ENCODE measurements at regions not wholly inside any gene's neighbourhood (a gene's known extent, or its start where the extent isn't known, plus 50 kb on each side); places are given as distances from the start of the nearest gene placed in this dataset.
"Not testable (repeated sequence)": the region's sequence is repeated elsewhere in the genome, so short reads cannot be mapped to it uniquely, and the experiment has no call there.

DNA sequence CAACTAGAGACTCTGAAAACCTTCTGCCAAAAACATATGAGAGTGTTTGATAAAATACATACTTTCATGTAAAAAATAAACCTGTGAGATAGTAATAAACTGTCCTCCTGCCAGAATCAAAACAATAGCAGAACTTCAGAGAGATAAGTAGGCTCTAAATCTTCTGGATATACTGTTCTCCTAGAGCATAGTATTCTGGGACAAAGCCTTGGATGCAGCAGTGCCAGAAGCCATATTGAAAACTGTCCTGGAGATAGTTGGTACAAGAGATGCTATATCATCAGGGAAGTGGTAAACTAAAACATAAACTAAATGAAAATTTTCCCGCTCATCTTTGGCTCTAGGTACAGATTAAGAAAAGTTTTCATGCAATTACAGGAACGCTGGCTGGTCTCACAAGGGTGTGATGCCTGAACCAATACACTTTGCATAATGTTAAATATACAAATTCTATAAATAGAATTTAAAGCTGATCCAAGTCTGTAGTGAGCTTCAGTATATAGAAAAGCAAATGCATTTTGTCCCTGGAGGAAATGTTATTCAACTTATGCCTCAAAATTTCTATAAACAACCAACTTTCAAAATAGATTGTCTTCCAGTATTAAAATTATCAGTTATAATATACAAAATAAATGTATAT, 355.6 kb downstream of the ADAMTS20 start:
- Histone ChIP-seq H3K27me3 (ENCODE audit: control insufficient read depth, extremely low read depth, insufficient read depth, low read length) (no peaks in the 10 kb centered on the region), H3K4me1 (ENCODE audit: control insufficient read depth, extremely low read depth, insufficient read depth, low read length) (no peaks in the 10 kb centered on the region), H3K4me2 (ENCODE audit: control insufficient read depth, extremely low read depth, insufficient read depth, low read depth, low read length) (no peak overlapping the region), H3K9me3 (ENCODE audit: control insufficient read depth, low read depth, low read length) (no peaks in the 10 kb centered on the region), H3K79me2 (ENCODE audit: control insufficient read depth, insufficient read depth, low read length) (no peaks in the 10 kb centered on the region), H4K20me1 (ENCODE audit: control insufficient read depth, extremely low read depth, insufficient read depth, low read length) (no peaks in the 10 kb centered on the region), H3K27ac (ENCODE audit: control insufficient read depth, insufficient read depth, low read length) (no peak overlapping the region), H3K4me3 (ENCODE audit: control insufficient read depth in 2 of 3, extremely low read depth in 1 of 3, insufficient read depth in 2 of 3, low read depth in 1 of 3, low read length in 3 of 3) (no peak overlapping the region), H3K9me1 (ENCODE audit: control insufficient read depth, extremely low read depth, insufficient read depth, low read length) (no peaks in the 10 kb centered on the region), H3K9ac (ENCODE audit: control insufficient read depth, extremely low read depth, insufficient read depth, low read length) (no peak overlapping the region), H2AFZ (ENCODE audit: control insufficient read depth, low read length) (no peak overlapping the region), H3K36me3 (ENCODE audit: control insufficient read depth in 2 of 2, extremely low read depth in 1 of 2, insufficient read depth in 2 of 2, low read length in 2 of 2) (no peaks in the 10 kb centered on the region)
- dilution Hi-C loops (cut with MboI; ENCODE audit: extremely low pct_ligation_motif_present, low sequenced_read_pairs) = no loop called here
- DNase-seq (ENCODE audit: low read depth, low spot score) (no peak), FAIRE-seq (no peak)
- TF ChIP-seq EZH2 (IDR thresholded peaks at IDR 0.05; ENCODE audit: low read length) (no peak), CTCF (optimal IDR thresholded peaks at IDR 0.05 in 1 of 3, IDR thresholded peaks at IDR 0.05 in 1 of 3, conservative IDR thresholded peaks at IDR 0.05 in 1 of 3; ENCODE audit: extremely low read depth in 1 of 3, insufficient read depth in 2 of 3, low read length in 3 of 3) (no peak)

- H3K9ac ChIP-seq (ENCODE audit: control insufficient read depth, extremely low read depth, insufficient read depth, low read length); H3K4me1 ChIP-seq (ENCODE audit: control insufficient read depth, extremely low read depth, insufficient read depth, low read length); H3K9me3 ChIP-seq (ENCODE audit: control insufficient read depth, low read depth, low read length); dilution Hi-C loops (cut with MboI; ENCODE audit: extremely low pct_ligation_motif_present, low sequenced_read_pairs); H3K79me2 ChIP-seq (ENCODE audit: control insufficient read depth, insufficient read depth, low read length); H3K27ac ChIP-seq (ENCODE audit: control insufficient read depth, insufficient read depth, low read length); H4K20me1 ChIP-seq (ENCODE audit: control insufficient read depth, extremely low read depth, insufficient read depth, low read length); H2AFZ ChIP-seq (ENCODE audit: control insufficient read depth, low read length); H3K36me3 ChIP-seq (ENCODE audit: control insufficient read depth in 2 of 2, extremely low read depth in 1 of 2, insufficient read depth in 2 of 2, low read length in 2 of 2); H3K9me1 ChIP-seq (ENCODE audit: control insufficient read depth, extremely low read depth, insufficient read depth, low read length); H3K4me3 ChIP-seq (ENCODE audit: control insufficient read depth in 2 of 3, extremely low read depth in 1 of 3, insufficient read depth in 2 of 3, low read depth in 1 of 3, low read length in 3 of 3); H3K4me2 ChIP-seq (ENCODE audit: control insufficient read depth, extremely low read depth, insufficient read depth, low read depth, low read length); H3K27me3 ChIP-seq (ENCODE audit: control insufficient read depth, extremely low read depth, insufficient read depth, low read length); DNase-seq (ENCODE audit: low read depth, low spot score); FAIRE-seq: not testable (repeated sequence)
These were observed 358.9 kb downstream of the ADAMTS20 start for GRCh38 chr12:43193096-43193495.

DNA sequence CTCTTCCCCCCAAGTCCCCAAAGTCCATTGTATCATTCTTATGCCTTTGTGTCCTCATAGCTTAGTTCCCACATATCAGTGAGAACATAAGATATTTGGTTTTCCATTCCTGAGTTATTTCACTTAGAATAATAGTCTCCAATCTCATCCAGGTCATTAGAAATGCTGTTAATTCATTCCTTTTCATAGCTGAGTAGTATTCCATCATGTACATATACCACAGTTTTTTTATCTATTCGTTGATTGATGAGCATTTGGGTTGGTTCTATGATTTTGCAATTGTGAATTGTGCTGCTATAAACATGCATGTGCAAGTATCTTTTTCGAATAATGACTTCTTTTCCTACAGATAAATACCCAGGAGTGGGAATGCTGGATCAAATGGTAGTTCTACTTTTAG, 359.6 kb downstream of the ADAMTS20 start:
- H3K36me3 ChIP-seq (ENCODE audit: control insufficient read depth in 2 of 2, extremely low read depth in 1 of 2, insufficient read depth in 2 of 2, low read length in 2 of 2); H3K9ac ChIP-seq (ENCODE audit: control insufficient read depth, extremely low read depth, insufficient read depth, low read length); DNase-seq (ENCODE audit: low read depth, low spot score); H4K20me1 ChIP-seq (ENCODE audit: control insufficient read depth, extremely low read depth, insufficient read depth, low read length); H3K9me3 ChIP-seq (ENCODE audit: control insufficient read depth, low read depth, low read length); H3K4me1 ChIP-seq (ENCODE audit: control insufficient read depth, extremely low read depth, insufficient read depth, low read length); FAIRE-seq; H3K9me1 ChIP-seq (ENCODE audit: control insufficient read depth, extremely low read depth, insufficient read depth, low read length); H3K4me2 ChIP-seq (ENCODE audit: control insufficient read depth, extremely low read depth, insufficient read depth, low read depth, low read length); H3K4me3 ChIP-seq (ENCODE audit: control insufficient read depth in 2 of 3, extremely low read depth in 1 of 3, insufficient read depth in 2 of 3, low read depth in 1 of 3, low read length in 3 of 3); dilution Hi-C loops (cut with MboI; ENCODE audit: extremely low pct_ligation_motif_present, low sequenced_read_pairs); H3K27me3 ChIP-seq (ENCODE audit: control insufficient read depth, extremely low read depth, insufficient read depth, low read length); H3K27ac ChIP-seq (ENCODE audit: control insufficient read depth, insufficient read depth, low read length); H2AFZ ChIP-seq (ENCODE audit: control insufficient read depth, low read length); H3K79me2 ChIP-seq (ENCODE audit: control insufficient read depth, insufficient read depth, low read length): not testable (repeated sequence)

Data from keratinocyte (primary cell).